OCI-LY3 (cell line): ENCODE measurements at regions not wholly inside any gene's neighbourhood (a gene's known extent, or its start where the extent isn't known, plus 50 kb on each side); places are given as distances from the start of the nearest gene placed in this dataset.

Experiments
- H2AFZ ChIP-seq: fragments of 200-600, 300-600 bp; shearing (Covaris generic); 2 replicates; pipeline ENCODE4 v1.6.0; 2014; ENCODE audit warnings: antibody characterized with exemption, low read depth, low read length
- H3K27ac ChIP-seq: fragments of 200-600, 300-600 bp; sonication (generic); 2 replicates; pipeline ENCODE4 v1.5.1; 2014; ENCODE audit warnings: mild to moderate bottlenecking, low read length, moderate library complexity, mixed read lengths
- H3K27me3 ChIP-seq: fragments of 200-600, 300-600 bp; sonication (generic); 2 replicates; pipeline ENCODE4 v1.6.1; 2014; ENCODE audit warnings: low read depth, low read length, mixed read lengths
- H3K36me3 ChIP-seq: fragments of 200-600, 300-600 bp; sonication (generic); replicated peaks from 2 replicates; pipeline ENCODE3; 2014; ENCODE audit warnings: low read depth, low read length, mixed read lengths
- H3K4me1 ChIP-seq: fragments of 300-600, 200-600 bp; sonication (generic); 2 replicates; pipeline ENCODE4 v1.6.1; 2014; ENCODE audit warnings: low read length, mixed read lengths
- H3K4me2 ChIP-seq: fragments of 200-600, 300-600 bp; sonication (generic); 2 replicates; pipeline ENCODE4 v1.6.1; 2014; ENCODE audit warnings: low read length, mixed read lengths
- H3K4me3 ChIP-seq: fragments of 300-600, 200-600 bp; sonication (generic); 2 replicates; pipeline ENCODE4 v1.5.1; 2014; ENCODE audit warnings: antibody characterized with exemption, mild to moderate bottlenecking, low read length, moderate library complexity
- H3K79me2 ChIP-seq: fragments of 300-600, 200-600 bp; shearing (Covaris generic); 2 replicates; pipeline ENCODE4 v1.6.1; 2014; ENCODE audit warnings: mild to moderate bottlenecking, low read length, mixed read lengths
- H3K9ac ChIP-seq: fragments of 300-600, 200-600 bp; shearing (Covaris generic); 2 replicates; pipeline ENCODE4 v1.6.0; 2014; ENCODE audit warnings: mild to moderate bottlenecking, low read length, moderate library complexity
- H3K9me3 ChIP-seq: fragments of 200-600, 300-600 bp; shearing (Covaris generic); 2 replicates; pipeline ENCODE4 v1.6.1; 2014; ENCODE audit warnings: low read length, mixed read lengths; ENCODE audit not compliant: insufficient read depth
- H4K20me1 ChIP-seq: fragments of 200-600, 300-600 bp; sonication (generic); 2 replicates; pipeline ENCODE4 v1.6.1; 2016; ENCODE audit warnings: low read length, mixed read lengths; ENCODE audit not compliant: insufficient read depth
- CTCF ChIP-seq: fragments of 200-600, 300-600 bp; sonication (generic); IDR thresholded peaks from 2 replicates; pipeline ENCODE4 v1.5.1; 2014; ENCODE audit warnings: antibody characterized with exemption, low read length, low read depth
- EZH2phosphoT487 ChIP-seq: fragments of 200-600 bp; shearing (Covaris generic); IDR thresholded peaks from 2 replicates; pipeline ENCODE4 v1.6.1; 2018; ENCODE audit warnings: antibody characterized with exemption, mixed run types, low read depth

GRCh38 chr7:19404912-19405329 lies 259.7 kb upstream of the FERD3L start:
- no peak overlapping the region for H3K4me2 ChIP-seq
- no peak overlapping the region for H3K4me3 ChIP-seq
- H2AFZ ChIP-seq: no peak overlapping the region
- H3K9ac ChIP-seq: no peak overlapping the region
- H3K36me3 ChIP-seq: no peaks in the 10 kb centered on the region
- no peaks in the 10 kb centered on the region for H4K20me1 ChIP-seq
- no peak for TF ChIP-seq EZH2phosphoT487
- TF ChIP-seq CTCF: no peak
- no peak overlapping the region for H3K27ac ChIP-seq
- H3K4me1 ChIP-seq: no peaks in the 10 kb centered on the region
- H3K27me3 ChIP-seq: no peaks in the 10 kb centered on the region
- H3K9me3 ChIP-seq: no peaks in the 10 kb centered on the region
- H3K79me2 ChIP-seq: no peaks in the 10 kb centered on the region

GRCh38 chr7:19403691-19404090 lies 258.5 kb upstream of the FERD3L start:
- Histone ChIP-seq H3K27ac (no peak overlapping the region), H3K4me1 (no peaks in the 10 kb centered on the region), H3K79me2 (no peaks in the 10 kb centered on the region), H3K27me3 (no peaks in the 10 kb centered on the region), H3K9me3 (no peaks in the 10 kb centered on the region), H3K4me2 (no peak overlapping the region), H4K20me1 (no peaks in the 10 kb centered on the region), H3K4me3 (no peak overlapping the region), H3K9ac (no peak overlapping the region), H3K36me3 (no peaks in the 10 kb centered on the region), H2AFZ (no peak overlapping the region)
- no peak for TF ChIP-seq EZH2phosphoT487
- no peak for TF ChIP-seq CTCF

GRCh38 chr7:19401461-19401860 lies 256.2 kb upstream of the FERD3L start:
- H3K4me1 ChIP-seq: no peaks in the 10 kb centered on the region
- TF ChIP-seq CTCF (no peak), EZH2phosphoT487 (no peak)
- no peak overlapping the region for H2AFZ ChIP-seq
- H3K9ac ChIP-seq: no peak overlapping the region
- no peak overlapping the region for H3K4me3 ChIP-seq
- no peaks in the 10 kb centered on the region for H3K36me3 ChIP-seq
- no peaks in the 10 kb centered on the region for H4K20me1 ChIP-seq
- H3K27me3 ChIP-seq: no peaks in the 10 kb centered on the region
- H3K4me2 ChIP-seq: no peak overlapping the region
- no peaks in the 10 kb centered on the region for H3K79me2 ChIP-seq
- H3K9me3 ChIP-seq: no peaks in the 10 kb centered on the region
- no peak overlapping the region for H3K27ac ChIP-seq

GRCh38 chr7:19400758-19401254 lies 255.6 kb upstream of the FERD3L start:
- no peak for TF ChIP-seq EZH2phosphoT487
- no peak for TF ChIP-seq CTCF
- Histone ChIP-seq H3K27ac (no peak overlapping the region), H3K4me3 (no peak overlapping the region), H3K79me2 (no peaks in the 10 kb centered on the region), H3K4me2 (no peak overlapping the region), H3K36me3 (no peaks in the 10 kb centered on the region), H3K9me3 (no peaks in the 10 kb centered on the region), H3K27me3 (no peaks in the 10 kb centered on the region), H3K9ac (no peak overlapping the region), H4K20me1 (no peaks in the 10 kb centered on the region), H2AFZ (no peak overlapping the region), H3K4me1 (no peaks in the 10 kb centered on the region)
